HEK293T (cell line): ENCODE measurements at regions not wholly inside any gene's neighbourhood (a gene's known extent, or its start where the extent isn't known, plus 50 kb on each side); places are given as distances from the start of the nearest gene placed in this dataset.

Experiments
- CTCF ChIA-PET: fragments of 350-600 bp; formaldehyde crosslinking; extraction: SDS; loops from one replicate; lab custom pipeline; 2021; ENCODE audit warnings: antibody characterized with exemption, inconsistent platforms; lab: Yijun Ruan, JAX
- POLR2A ChIA-PET: fragments of 350-600 bp; formaldehyde crosslinking; extraction: SDS; loops from one replicate; lab custom pipeline; 2020; ENCODE audit warnings: antibody characterized with exemption, inconsistent platforms; lab: Yijun Ruan, JAX
- DNase-seq: peaks from one replicate; pipeline ENCODE4 v3.0.0; 2012; ENCODE audit warnings: mixed read lengths; ENCODE audit errors: extremely low spot score
- ARNT ChIP-seq: fragments of 450-650 bp; IDR thresholded peaks from 2 replicates; pipeline ENCODE4 v1.6.1; 2017; ENCODE audit warnings: mild to moderate bottlenecking
- BHLHE40 ChIP-seq: fragments of 450-650 bp; IDR thresholded peaks from 2 replicates; pipeline ENCODE4 v1.6.1; 2016; ENCODE audit warnings: mild to moderate bottlenecking, moderate library complexity, borderline replicate concordance
- CTBP1 ChIP-seq: fragments of 450-650 bp; IDR thresholded peaks from 2 replicates; pipeline ENCODE4 v1.6.1; 2016; ENCODE audit warnings: borderline replicate concordance
- ELF4 ChIP-seq: fragments of 450-650 bp; IDR thresholded peaks from 2 replicates; pipeline ENCODE4 v1.6.1; 2017; ENCODE audit warnings: antibody characterized with exemption
- FOXA1 ChIP-seq: fragments of 450-650 bp; IDR thresholded peaks from 2 replicates; pipeline ENCODE4 v1.6.1; 2016; ENCODE audit warnings: mild to moderate bottlenecking
- FOXK2 ChIP-seq: fragments of 450-650 bp; IDR thresholded peaks from 2 replicates; pipeline ENCODE4 v1.6.1; 2016; ENCODE audit warnings: mild to moderate bottlenecking
- FOXM1 ChIP-seq: fragments of 450-650 bp; IDR thresholded peaks from 2 replicates; pipeline ENCODE4 v1.6.1; 2017; ENCODE audit warnings: mild to moderate bottlenecking, borderline replicate concordance
- HDGF ChIP-seq: fragments of 450-650 bp; IDR thresholded peaks from 2 replicates; pipeline ENCODE4 v1.6.1; 2017; ENCODE audit warnings: antibody characterized with exemption, borderline replicate concordance
- L3MBTL2 ChIP-seq: fragments of 450-650 bp; conservative IDR thresholded peaks from 2 replicates; pipeline ENCODE4 v1.6.1; 2016; ENCODE audit warnings: mild to moderate bottlenecking
- LEF1 ChIP-seq: fragments of 450-650 bp; IDR thresholded peaks from 2 replicates; pipeline ENCODE4 v1.6.1; 2017; ENCODE audit warnings: mild to moderate bottlenecking, borderline replicate concordance
- NFRKB ChIP-seq: fragments of 450-650 bp; IDR thresholded peaks from 2 replicates; pipeline ENCODE4 v1.6.1; 2016; ENCODE audit warnings: mild to moderate bottlenecking, moderate library complexity
- SP1 ChIP-seq: fragments of 450-650 bp; IDR thresholded peaks from 2 replicates; pipeline ENCODE4 v1.6.1; 2017
- SUZ12 ChIP-seq: fragments of 450-650 bp; IDR thresholded peaks from 2 replicates; pipeline ENCODE4 v1.6.1; 2016; ENCODE audit warnings: mild to moderate bottlenecking
- TARDBP ChIP-seq: fragments of 450-650 bp; IDR thresholded peaks from 2 replicates; pipeline ENCODE4 v1.6.1; 2016
- ZNF384 ChIP-seq: fragments of 450-650 bp; IDR thresholded peaks from 2 replicates; pipeline ENCODE4 v1.6.1; 2016
- TF ChIP-seq, protein P1 (sequence below): fragments of 450-650 bp; IDR thresholded peaks from 2 replicates; pipeline ENCODE4 v1.6.1; 2016

DNA sequence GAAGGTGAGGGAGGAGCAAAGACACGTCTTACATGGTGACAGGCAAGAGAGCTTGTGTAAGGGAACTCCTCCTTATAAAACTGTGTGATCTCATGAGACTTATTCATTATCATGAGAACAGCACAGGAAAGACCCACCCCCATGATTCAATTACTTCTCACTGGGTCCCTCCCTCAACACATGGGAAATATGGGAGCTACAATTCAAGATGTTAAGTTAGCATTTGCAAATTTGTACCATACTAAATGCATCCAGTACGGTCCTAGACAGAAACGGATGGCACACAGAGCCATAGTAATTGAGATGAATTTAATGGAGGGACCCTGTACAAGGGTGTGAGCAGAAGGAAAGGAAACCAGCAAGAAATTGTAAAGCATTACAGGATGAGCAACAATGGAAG lies 765.8 kb upstream of the API5 start:
- DNase-seq: no peak
- POLR2A ChIA-PET: no interaction called here
- CTCF ChIA-PET: no interaction called here
- TF ChIP-seq, protein P1, sequence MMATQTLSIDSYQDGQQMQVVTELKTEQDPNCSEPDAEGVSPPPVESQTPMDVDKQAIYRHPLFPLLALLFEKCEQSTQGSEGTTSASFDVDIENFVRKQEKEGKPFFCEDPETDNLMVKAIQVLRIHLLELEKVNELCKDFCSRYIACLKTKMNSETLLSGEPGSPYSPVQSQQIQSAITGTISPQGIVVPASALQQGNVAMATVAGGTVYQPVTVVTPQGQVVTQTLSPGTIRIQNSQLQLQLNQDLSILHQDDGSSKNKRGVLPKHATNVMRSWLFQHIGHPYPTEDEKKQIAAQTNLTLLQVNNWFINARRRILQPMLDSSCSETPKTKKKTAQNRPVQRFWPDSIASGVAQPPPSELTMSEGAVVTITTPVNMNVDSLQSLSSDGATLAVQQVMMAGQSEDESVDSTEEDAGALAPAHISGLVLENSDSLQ: no peak
- TF ChIP-seq LEF1 (no peak), FOXK2 (no peak), L3MBTL2 (no peak), ELF4 (no peak), FOXM1 (no peak), NFRKB (no peak), SP1 (no peak), HDGF (no peak), TARDBP (no peak), ARNT (no peak), SUZ12 (no peak), BHLHE40 (no peak), ZNF384 (no peak), CTBP1 (no peak), FOXA1 (no peak)

DNA sequence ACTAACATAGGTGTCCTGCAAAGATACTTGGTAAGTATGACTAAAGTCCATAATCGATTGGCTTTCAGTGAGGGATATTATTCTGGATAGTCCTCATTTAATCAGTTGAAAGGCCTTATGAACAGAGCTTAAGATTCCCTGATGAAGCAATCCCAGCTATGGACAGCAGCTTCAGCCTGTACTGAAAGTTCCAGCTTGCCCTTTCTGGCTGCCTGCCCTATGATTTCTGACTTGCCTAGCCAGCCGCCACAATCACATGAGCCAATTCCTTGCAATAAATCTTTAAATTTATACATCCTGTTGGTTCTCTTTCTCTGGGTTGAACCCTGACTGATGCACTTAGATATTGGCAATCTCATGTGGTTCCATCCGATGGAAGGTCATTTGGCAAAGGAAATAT lies 759.0 kb upstream of the API5 start:
- no peak for DNase-seq
- TF ChIP-seq ZNF384 (no peak), BHLHE40 (no peak), FOXA1 (no peak), CTBP1 (no peak)
- TF ChIP-seq, protein P1: no peak
- ChIA-PET CTCF (no interaction called here), POLR2A (no interaction called here)

DNA sequence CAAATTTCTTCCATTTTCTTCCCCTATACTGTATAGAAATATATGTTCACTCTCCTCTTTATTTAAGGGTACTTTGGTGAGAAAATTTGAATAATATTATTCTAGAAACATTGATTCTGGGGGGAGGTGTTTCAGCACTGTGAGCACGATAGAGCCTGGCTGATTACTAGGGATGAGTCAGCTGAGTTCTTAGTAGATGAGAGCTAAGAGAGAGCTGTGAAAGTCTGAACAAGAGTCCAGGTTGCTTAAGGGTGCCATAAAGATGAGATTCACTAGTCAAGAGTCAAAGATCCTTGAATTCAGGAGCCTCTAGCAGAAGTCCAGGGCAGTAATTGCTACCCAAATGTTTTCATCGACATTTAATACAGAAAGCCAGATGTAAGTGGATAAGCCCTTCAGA lies 756.6 kb upstream of the API5 start:
- CTCF ChIA-PET: no interaction called here

DNA sequence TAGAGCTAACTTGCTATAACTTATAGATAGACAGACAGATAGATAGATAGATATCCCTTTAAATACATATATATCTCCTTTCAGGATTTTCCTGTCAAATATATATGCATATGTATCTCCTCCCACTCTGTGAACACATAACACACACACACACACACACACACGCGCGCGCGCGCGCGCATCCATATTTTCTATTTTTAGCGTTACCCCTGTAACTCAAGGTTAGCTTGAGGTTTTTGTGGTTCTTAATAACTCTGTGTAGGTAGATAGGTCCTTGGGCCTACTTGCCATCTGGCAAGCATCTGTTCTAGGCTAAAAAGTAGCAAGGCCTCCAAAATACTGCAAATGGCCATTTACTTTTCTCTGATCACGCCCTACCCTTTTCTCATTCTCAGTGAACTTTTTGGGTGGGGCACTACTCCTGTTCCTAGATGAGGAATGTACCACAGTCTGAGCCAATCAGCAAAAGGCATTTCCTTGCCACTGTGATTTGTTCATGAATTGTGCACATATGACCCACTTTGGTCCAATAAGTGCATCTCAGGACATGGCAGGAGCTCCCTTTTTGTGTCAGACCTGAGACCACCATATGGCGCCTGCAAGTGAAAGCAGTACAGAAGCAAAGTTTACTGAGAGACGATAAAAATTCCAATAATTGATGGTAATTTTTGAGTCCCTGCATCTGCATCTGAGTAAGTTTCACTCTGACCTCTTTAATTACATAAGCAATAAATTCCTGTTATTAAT lies 740.5 kb upstream of the API5 start:
- TF ChIP-seq FOXM1 (no peak), L3MBTL2 (no peak), ARNT (no peak), HDGF (no peak), SP1 (no peak), CTBP1 (no peak), LEF1 (no peak), FOXK2 (no peak), TARDBP (no peak), FOXA1 (no peak), SUZ12 (no peak), ZNF384 (no peak), NFRKB (no peak), ELF4 (no peak), BHLHE40 (no peak)
- TF ChIP-seq, protein P1: no peak
- CTCF ChIA-PET: no interaction called here
- no peak for DNase-seq
- POLR2A ChIA-PET: no interaction called here

More for the DNA sequence above, 756.6 kb upstream of the API5 start:
- no peak for DNase-seq
- TF ChIP-seq SP1: no peak
- no peak for TF ChIP-seq FOXA1
- POLR2A ChIA-PET: no interaction called here

DNA sequence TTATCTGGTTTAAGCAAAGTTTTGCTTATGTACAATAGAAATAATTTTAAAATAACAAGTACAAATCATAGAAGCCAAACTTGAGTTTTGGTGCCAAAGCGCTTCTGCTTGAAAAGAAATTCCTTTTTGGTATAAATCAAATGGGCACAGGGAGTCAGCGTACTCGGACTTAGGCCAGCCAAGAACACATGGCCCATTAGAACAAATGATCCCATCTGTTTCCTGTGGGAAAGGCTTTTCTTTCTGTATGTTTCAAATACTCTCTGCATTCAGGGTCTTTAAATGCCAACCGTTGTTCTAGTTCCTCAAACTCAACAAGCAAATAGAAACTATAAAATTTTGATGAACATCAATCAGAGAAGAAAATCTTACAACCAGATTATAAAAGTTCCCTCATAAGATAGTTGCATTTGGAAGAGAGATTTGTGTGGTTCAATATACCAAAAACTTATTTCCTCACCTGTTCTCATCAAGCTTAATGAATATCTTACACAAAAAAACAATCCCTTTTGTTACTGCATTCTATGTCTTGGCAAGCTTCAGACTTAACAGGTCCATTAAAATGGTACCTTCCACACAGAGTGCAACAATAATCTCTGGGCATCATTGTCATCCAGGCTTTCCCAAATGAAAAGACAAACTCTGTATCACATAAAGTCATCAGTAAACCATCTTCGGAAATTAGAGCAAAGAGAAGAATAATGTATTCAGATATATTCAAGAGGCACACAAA lies 739.8 kb upstream of the API5 start:
- POLR2A ChIA-PET: no interaction called here
- TF ChIP-seq FOXA1 (no peak), SP1 (no peak), TARDBP (no peak), HDGF (no peak), FOXM1 (no peak), LEF1 (no peak), ELF4 (no peak), BHLHE40 (no peak), L3MBTL2 (no peak), NFRKB (no peak), ARNT (no peak), SUZ12 (no peak), ZNF384 (no peak), FOXK2 (no peak), CTBP1 (no peak)
- TF ChIP-seq, protein P1: no peak
- no peak for DNase-seq
- CTCF ChIA-PET: no interaction called here

DNA sequence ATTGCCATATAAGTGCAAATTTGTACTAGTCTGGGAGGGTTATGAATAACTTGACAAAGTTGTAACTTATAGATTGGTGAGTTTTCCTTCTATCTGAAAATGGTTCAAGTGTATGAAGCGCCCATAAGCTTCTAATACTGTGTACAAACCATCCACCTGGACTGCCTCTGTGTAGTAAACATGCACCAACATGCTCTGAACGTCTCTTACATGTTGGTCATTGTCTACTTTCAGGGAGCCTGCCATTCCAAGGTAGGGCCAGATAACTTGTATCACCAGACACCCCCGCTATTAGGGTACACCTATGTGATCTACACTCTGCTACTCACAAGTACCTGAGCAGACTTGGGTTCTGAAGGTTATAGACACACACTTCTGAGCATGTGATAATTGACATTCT lies 735.5 kb upstream of the API5 start:
- POLR2A ChIA-PET: no interaction called here
- CTCF ChIA-PET: no interaction called here
- TF ChIP-seq ARNT: no peak
- TF ChIP-seq HDGF: no peak
- no peak for TF ChIP-seq NFRKB
- TF ChIP-seq ELF4: no peak
- TF ChIP-seq FOXA1: no peak
- TF ChIP-seq CTBP1: no peak
- TF ChIP-seq LEF1: no peak
- TF ChIP-seq FOXM1: no peak
- no peak for DNase-seq
